Liver (tissue), 3 donors: ENCODE measurements at regions not wholly inside any gene's neighbourhood (a gene's known extent, or its start where the extent isn't known, plus 50 kb on each side); places are given as distances from the start of the nearest gene placed in this dataset.

Experiments used
- CTCF ChIP-seq: fragments of 150-350 bp; IDR thresholded peaks from 2 replicates; pipeline ENCODE4 v1.5.1; 2017; ENCODE audit warnings: improper control_type of control experiment, low read depth, low read length; ENCODE audit not compliant: missing input control
- EGR1 ChIP-seq, 2 donors: IDR thresholded peaks; 2 replicates each; pipeline ENCODE4 v1.6.1; 2016 to 2018; ENCODE audit warnings: antibody characterized with exemption in 2 of 2, low read depth in 2 of 2
- FOXA1 ChIP-seq: IDR thresholded peaks from 2 replicates; pipeline ENCODE4 v1.6.1; 2016; ENCODE audit warnings: antibody characterized with exemption
- FOXA2 ChIP-seq: IDR thresholded peaks from 2 replicates; pipeline ENCODE4 v1.6.1; 2016; ENCODE audit warnings: antibody characterized with exemption
- GABPA ChIP-seq, 2 donors: IDR thresholded peaks in 1 of 2; conservative IDR thresholded peaks in 1 of 2; 2 replicates each; pipeline ENCODE4 v1.6.1; 2016; ENCODE audit warnings: antibody characterized with exemption in 2 of 2, mild to moderate bottlenecking in 1 of 2, moderate library complexity in 1 of 2
- MAX ChIP-seq: IDR thresholded peaks from 2 replicates; pipeline ENCODE4 v1.6.1; 2016; ENCODE audit warnings: antibody characterized with exemption
- NR2F2 ChIP-seq: IDR thresholded peaks from 2 replicates; pipeline ENCODE4 v1.6.1; 2016; ENCODE audit warnings: antibody characterized with exemption
- RAD21 ChIP-seq, 2 donors: IDR thresholded peaks; 2 replicates each; pipeline ENCODE4 v1.6.1; 2016; ENCODE audit warnings: antibody characterized with exemption in 2 of 2, mild to moderate bottlenecking in 2 of 2
- TAF1 ChIP-seq: conservative IDR thresholded peaks from 2 replicates; pipeline ENCODE4 v1.6.1; 2016; ENCODE audit warnings: antibody characterized with exemption, mild to moderate bottlenecking
- YY1 ChIP-seq: IDR thresholded peaks from 2 replicates; pipeline ENCODE4 v1.6.1; 2016; ENCODE audit warnings: antibody characterized with exemption, mild to moderate bottlenecking
- TF ChIP-seq, protein P1 (sequence below): IDR thresholded peaks from 2 replicates; pipeline ENCODE4 v1.6.1; 2016; ENCODE audit warnings: antibody characterized with exemption, mild to moderate bottlenecking
- TF ChIP-seq, protein P2 (sequence below): IDR thresholded peaks from 2 replicates; pipeline ENCODE4 v1.6.1; 2016; ENCODE audit warnings: antibody characterized with exemption
- donor health status: healthy.
- donor health status: healthy.

GRCh38 chr1:90384193-90384592 is 332.9 kb downstream of the BARHL2 start:
- no peak for TF ChIP-seq RAD21 (IDR thresholded peaks at IDR 0.05)
- no peak for TF ChIP-seq CTCF
- TF ChIP-seq, protein P1, sequence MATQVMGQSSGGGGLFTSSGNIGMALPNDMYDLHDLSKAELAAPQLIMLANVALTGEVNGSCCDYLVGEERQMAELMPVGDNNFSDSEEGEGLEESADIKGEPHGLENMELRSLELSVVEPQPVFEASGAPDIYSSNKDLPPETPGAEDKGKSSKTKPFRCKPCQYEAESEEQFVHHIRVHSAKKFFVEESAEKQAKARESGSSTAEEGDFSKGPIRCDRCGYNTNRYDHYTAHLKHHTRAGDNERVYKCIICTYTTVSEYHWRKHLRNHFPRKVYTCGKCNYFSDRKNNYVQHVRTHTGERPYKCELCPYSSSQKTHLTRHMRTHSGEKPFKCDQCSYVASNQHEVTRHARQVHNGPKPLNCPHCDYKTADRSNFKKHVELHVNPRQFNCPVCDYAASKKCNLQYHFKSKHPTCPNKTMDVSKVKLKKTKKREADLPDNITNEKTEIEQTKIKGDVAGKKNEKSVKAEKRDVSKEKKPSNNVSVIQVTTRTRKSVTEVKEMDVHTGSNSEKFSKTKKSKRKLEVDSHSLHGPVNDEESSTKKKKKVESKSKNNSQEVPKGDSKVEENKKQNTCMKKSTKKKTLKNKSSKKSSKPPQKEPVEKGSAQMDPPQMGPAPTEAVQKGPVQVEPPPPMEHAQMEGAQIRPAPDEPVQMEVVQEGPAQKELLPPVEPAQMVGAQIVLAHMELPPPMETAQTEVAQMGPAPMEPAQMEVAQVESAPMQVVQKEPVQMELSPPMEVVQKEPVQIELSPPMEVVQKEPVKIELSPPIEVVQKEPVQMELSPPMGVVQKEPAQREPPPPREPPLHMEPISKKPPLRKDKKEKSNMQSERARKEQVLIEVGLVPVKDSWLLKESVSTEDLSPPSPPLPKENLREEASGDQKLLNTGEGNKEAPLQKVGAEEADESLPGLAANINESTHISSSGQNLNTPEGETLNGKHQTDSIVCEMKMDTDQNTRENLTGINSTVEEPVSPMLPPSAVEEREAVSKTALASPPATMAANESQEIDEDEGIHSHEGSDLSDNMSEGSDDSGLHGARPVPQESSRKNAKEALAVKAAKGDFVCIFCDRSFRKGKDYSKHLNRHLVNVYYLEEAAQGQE = no peak
- no peak for TF ChIP-seq TAF1
- no peak for TF ChIP-seq GABPA (IDR thresholded peaks at IDR 0.05 in 1 of 2, conservative IDR thresholded peaks at IDR 0.05 in 1 of 2)
- TF ChIP-seq, protein P2, sequence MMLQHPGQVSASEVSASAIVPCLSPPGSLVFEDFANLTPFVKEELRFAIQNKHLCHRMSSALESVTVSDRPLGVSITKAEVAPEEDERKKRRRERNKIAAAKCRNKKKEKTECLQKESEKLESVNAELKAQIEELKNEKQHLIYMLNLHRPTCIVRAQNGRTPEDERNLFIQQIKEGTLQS = no peak
- TF ChIP-seq YY1 = no peak
- no peak for TF ChIP-seq NR2F2
- no peak for TF ChIP-seq EGR1 (IDR thresholded peaks at IDR 0.05; ENCODE audit: low read depth in 2 of 2)
- no peak for TF ChIP-seq FOXA2
- no peak for TF ChIP-seq MAX
- TF ChIP-seq FOXA1 = no peak
